Right forelimb (tissue), 1 donor: ENCODE measurements at regions not wholly inside any gene's neighbourhood (a gene's known extent, or its start where the extent isn't known, plus 50 kb on each side); places are given as distances from the start of the nearest gene placed in this dataset.

Experiments used
- DNase-seq: peaks from one replicate; pipeline ENCODE4 v3.0.0-alpha.2; 2018

DNA sequence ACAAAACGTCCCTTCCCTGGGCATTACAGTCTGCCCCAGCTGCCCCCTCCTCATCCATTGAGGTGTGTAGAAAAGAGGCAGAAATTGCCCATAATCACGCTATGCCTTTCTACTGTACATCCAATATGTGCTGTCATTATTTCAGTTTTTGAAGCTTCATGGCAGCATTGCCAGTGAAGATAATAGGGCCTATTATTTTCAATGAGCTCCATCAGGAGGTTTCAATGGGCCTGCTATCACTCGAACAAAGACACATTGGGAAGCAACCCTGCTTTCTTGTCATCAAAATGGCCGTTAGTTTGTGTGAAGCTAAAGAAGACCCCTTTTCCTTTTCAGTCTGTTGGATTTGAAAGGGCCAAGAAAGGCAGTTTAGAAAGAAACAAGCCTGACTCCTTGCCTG is 653.8 kb downstream of the NOVA1 start:
- DNase-seq: no peak

DNA sequence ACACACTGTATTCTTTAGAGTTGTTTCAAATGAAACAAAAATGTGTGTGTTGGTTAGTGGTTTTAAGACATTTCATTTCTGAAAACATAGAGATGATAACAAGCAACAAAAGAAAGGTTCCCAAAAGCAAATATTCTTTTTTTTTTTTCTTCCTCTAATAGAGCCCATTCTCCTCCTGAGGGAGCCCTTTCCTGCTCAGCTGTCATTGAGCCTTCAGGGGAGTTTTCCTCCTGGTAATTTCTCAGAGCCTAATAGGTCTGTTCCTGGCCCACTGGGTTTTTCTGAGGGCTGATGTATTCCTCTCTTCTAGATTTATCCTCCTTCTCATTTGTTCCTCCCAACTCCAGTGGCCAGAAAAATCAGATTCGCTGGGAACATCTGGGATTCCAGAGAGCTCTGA is 654.5 kb downstream of the NOVA1 start:
- DNase-seq: no peak

DNA sequence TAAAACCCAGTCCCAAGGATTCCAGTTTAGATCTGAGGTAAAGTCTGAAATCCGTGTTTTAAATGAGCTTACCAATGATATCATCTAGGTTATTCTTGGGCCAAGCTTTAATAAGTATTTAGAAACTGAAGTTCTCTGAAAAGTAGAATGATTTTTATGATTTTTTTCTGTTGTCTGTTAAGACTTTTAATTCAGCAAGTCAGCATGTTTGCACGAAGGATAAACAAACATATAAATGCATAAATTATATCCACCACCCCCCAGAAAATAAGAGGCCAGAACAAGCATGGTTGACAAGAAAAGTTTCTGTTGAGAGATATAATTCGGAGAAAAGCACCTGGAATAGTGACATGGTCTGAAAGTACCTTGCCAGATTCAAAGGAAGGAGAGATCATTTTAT is 655.7 kb downstream of the NOVA1 start:
- no peak for DNase-seq

DNA sequence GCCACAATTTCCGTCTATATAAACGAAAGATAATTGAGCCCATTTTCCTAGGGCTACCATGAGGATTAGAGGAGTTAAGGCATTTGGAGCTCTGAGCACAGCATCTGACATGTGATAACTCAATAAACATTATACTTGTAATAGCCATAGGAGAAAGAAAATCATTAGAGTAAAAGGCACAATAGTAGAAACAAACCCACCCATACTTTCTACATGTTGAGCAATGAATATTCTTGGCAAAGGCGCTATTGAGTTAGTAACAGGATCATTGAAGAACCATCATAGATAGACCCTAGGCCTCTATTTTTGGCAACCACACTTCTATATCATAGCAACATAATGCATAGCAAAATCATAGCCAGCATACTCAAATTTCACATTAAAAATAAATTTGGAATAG is 664.1 kb downstream of the NOVA1 start:
- no peak for DNase-seq

DNA sequence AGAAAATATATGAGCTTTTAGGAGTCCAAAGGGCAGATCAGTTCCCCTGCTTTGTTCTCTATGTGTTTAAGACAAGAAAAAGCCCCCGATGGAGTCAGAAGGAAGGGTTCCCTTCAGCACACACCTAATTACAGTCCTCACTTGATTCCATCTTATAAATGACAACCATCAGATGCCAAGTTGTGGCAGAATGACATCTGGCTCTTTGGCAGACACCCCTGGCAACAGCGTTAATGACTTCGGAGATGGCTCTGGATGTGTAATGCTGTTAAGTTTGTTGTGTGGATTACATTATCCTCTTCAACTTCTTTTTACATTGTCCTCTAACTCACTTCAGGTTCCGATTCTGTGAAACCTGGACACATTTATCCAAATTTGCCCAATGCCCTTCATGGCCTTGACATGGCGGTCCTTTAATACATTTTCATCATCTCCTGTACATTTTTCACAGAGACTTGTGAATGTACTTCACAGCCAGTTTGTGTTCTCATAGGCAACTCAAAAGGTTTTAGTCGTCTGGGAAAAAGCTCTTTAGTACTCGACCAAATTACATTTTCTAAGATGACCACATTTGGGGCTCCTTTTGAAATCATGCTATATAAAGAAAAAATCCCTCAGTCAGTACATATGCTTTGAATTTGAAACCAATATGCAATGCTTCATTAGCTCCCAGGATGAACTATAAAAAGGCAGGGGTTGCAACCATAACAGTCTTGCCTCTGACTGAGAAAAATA is 667.8 kb downstream of the NOVA1 start:
- no peak for DNase-seq

DNA sequence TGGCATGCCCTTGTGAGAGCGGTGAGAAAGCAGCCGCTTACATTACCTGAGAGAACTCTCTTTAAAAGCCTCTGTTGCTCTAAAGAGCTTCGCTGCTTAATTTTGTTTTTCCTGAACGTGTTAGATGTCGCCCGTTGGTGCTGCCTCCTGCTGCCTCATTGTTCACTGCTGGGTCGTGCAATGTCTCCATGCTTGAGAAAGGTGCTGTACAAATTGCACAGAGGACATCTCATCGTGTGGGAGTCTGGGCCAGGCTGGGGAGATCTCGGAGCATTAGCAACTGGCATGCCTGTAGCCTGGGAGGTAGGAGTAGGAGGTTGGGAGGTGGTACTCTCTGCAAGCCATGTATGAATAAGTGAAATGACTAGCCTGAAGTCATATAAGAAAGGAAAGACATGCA is 686.0 kb downstream of the NOVA1 start:
- DNase-seq: no peak

DNA sequence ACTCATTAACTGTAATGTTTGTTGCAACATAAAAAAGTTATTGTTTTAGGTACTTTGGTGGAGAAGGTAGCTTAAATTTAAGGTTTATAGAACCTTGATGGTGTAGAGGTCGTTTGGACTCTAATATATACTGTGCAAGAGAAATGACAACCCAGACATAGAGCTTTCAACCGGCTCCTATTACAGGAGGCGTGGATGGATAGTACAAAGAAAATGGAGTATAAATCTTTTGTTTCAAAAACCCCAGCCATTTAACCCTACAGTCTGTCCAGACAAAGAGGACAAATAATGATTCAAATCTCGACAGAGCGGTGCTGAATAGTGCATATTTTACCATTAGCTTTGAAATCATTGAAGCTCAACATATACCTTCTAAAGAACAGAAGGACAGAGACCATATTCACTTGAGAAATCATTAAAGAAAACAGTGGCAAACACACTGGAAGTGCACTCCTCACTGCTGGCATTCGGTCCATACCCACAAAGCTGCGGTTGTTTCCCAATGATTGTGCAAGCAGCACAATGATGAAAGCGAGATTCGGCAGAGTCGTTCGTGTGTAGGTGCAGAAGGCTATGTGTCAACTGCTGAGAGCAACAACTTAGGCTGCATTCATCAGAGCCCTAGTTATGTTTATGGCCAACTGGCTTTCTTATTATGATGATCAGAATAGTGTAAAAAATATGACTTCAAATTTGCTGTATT is 688.6 kb downstream of the NOVA1 start:
- DNase-seq: no peak

DNA sequence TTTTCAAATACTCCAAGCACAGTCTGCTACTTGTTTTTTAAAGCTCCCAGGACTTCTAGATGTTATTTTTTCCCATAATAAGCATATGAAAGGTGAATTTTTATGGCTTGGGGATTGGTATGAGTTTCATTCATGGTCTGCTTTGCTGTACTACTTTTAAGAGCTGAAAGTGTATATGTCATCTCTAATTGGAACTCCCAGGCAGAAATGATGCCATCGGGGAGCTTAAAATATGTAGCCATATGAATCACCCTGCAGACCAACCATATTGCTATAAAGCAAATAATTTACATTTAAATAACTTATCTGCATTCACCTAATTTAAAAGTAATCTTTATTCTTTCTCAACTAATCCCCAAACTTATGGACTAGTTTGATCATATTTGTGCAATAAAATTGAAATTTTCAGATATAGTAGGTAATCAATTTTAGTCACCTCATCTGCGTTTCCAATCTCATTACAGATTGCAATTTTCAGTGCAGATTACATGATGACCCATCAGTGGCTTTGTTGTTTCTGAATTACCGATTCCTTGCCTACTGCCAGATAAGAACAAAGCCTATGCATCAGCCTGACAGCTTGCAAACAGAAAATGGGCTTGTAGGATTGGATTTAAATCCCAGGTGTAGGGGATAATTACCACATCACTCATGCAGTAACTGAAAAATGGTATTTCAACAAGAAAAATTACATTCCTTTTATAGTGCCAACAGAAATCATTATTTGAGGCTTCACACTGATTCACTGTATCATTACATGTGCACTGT is 689.4 kb downstream of the NOVA1 start:
- no peak for DNase-seq

DNA sequence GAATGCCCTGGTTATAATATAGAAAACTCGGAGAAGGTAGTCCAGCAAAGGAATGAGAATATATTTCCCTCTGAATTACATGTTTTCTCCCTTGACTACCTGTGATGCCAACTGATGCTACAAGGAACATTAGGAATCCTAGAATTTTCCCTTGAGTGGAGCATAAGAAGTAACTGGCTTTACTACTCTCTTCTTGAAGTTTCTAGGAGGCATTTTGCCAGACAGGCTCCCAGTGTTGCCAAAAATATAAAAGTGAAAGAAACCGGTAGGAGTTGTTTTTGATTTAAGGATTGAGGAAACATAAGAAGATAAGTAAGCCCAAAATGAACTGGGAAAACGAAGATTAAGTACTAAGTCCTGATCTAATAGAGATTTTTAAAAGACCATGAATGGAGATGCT is 693.4 kb downstream of the NOVA1 start:
- no peak for DNase-seq

DNA sequence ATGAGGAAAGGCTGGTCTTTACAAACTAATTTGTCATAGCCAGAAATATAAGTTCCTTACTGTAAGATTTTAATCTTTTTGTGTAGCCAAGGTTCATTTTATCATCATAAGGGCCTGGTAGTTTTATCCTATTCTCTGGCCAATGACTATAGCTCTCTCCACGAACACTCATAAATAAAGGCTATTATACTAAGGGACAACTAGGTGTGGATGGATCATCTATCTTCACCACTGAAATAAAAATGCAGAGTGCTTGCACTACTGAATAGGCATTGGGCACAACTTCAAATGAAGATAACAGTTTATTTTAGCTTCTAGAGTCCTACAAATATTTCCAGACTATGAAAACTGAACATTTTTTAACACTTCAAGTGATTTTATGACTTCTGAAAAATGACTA is 698.6 kb downstream of the NOVA1 start:
- no peak for DNase-seq

DNA sequence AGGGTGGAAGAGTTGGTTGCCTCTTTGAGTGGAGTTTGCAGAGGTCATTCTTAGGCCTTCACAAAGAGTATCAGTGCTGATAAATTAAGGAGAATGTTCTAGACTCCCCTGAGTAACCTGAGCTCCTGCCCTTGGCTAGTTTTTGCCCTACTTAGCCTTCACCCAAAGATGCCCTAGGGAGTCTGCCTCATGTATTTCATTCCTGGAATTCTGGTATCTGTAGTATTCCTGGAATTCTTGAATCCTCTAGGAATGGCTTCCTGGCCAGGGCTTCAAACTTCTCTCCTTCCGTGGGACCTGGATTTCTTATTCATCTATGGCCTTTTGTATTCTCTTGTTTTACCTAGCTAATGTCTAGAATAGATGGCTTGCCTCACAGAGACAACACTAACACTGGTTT is 701.1 kb downstream of the NOVA1 start:
- no peak for DNase-seq

DNA sequence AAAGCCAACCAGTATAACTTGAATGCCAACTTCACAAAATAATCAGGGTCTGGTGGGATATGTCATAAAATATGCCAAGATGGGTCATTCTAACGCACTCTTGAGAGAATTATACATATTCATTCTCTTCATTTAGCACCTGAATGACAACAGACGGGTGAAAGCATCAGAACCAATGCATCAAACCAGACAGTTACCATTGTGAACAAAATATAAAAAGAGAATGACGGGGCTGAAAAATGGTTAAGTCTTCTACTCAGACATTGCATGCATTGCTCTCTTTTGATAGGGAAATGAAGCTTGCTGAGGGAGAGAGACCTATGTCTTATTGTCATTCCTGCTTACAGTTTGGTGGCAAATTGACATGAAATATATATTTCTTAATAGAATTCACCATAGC is 702.1 kb downstream of the NOVA1 start:
- no peak for DNase-seq

DNA sequence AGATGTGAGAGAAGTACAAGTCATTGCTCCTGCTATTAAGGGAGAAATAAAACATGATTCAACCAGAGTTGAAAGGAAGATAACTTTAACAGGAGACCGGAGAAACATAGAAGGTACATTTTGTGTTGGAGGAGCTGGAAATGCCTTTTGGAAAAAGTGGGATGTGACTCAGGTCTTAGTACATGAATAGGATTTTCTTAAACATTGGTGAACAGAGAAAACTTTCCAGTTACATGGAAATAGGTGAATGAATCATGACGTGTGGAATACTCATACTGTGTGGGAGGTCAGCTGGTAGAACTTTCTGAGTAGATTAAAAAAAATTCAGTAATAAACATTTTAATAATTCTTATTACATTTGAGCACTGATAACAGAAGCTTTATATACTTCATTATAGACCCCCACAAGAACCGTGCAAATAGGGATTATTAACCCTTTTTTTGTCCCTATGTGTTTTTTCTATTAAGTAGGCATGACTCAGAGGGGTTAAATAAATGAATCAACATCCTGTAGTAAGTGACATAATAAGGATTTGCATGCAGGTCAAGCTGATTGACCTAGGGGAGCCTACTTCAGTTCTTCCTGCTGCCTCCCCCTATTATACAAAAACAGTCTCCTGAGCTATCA is 710.5 kb downstream of the NOVA1 start:
- no peak for DNase-seq

DNA sequence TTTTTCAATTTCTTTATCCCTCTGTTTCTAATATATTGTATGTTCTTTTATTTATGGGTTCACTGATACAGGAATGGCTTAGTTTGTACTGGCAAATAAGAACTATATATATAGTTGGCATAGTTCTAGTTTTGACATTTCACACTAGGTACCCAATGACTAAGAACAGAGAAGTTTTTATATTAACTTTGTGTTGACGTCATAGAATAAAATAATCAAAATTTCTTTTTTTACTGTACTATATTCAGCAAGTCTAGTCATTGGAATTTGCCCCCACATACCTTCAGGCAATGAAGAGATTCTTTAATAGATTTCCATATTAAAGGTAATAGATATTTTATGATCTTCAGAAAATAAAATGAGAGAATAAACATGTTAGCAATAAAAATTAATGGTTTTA is 713.2 kb downstream of the NOVA1 start:
- no peak for DNase-seq

DNA sequence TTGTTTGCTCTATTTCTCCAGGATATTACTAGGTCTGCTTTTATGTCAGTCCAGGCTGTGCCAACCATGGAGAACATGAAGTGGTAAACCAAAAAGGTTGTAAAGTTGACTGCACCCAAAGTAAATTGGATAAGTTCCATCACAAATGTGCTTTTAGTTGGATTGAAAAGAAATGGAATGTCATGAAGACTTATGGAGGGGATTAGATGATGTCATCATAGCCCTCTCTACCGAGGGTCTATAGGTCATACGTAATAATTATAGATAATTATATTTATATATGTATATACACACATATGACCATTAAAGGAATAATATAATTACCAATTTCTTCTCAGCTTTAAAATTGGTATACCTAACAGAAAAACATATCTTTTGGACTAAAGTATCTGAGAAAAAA is 714.9 kb downstream of the NOVA1 start:
- no peak for DNase-seq

DNA sequence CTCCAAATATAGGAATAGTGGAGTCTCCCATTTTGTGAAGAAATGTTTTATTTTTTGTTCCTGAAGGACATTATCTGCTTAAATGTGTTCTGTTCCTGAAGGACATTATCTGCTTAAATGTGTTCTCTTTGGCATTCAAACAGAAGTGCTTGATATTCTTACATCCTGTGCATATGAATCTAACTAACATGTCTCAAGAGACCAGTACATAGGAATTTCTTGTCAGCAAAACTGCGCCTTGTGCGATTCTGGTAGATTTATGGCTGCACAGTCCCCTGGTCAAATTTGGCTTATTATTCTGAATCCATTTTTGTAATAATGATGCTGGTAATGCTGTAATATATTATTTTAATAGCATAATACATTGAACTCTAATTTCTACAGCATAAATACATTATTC is 722.4 kb downstream of the NOVA1 start:
- DNase-seq: no peak

DNA sequence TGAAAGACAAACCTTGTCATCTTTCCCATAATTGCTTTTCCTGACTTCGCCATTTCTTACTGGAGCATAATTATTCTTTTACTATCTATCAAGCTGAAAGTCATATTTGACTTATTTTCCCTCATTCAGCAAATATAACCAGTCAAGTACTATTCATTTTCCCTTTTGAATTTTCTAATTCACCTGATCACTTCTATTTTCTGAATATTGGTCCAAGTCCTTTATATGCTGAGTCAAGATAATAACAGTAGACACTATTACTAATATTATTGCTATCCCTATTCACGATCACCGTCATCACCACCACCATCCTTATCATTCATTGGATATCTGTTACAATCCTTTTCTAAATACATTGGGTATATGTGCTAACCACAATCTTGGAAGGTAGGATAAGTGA is 728.0 kb downstream of the NOVA1 start:
- no peak for DNase-seq

DNA sequence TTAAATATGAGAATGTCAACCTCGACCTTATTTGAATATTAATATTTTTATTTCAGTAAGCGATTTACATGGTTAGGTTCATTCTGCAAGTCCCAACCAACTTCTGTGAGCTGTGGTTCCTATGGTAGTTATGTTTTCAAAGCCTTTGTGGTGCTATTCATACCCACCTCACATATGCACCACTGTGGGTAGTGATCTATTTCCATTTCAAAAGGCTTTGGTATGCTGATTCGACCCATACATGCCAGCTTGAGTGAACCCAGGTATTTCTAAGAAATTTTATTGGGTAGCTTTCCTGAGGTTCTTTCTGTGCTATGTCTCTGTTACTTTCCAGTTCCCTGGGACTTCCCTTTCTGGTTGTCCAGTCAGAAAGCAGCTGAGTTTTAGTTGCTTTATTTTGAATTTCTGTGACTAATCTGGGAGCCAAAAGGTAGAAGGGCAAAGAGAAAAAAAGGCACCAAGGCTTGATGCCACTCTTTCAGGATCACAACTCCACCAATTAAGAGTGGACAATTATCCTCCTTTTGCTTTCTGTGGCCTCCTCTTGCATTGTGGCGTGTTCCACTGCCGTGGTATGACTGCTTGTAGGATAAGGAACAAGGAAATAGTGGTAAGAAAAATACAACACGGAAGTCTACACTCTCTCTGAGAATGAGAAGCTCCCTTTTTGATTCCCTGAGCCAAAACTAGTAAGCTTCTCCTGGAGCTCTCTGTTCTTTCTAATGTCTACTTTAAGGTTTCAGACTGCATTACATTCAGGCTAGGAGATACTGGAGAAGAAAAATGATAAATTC is 729.1 kb downstream of the NOVA1 start:
- no peak for DNase-seq

DNA sequence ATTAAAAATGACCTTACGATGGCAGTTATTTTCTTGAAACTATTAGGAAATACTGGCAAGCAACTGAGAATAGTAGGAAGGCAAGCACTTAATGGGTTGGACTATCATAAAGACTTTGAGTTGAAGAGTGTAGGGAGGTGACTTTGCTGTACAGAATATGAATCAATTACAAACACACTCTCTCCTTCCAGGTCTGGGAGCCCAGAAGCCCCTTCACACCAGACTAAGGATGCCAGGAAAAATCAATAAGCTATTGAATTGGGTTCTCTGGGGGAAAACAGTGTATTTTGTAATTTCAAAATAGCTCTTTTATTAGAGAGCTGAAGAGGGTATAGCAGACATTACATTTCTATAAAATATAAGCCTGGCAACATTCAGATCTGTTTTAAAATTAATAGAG is 736.4 kb downstream of the NOVA1 start:
- DNase-seq: no peak

DNA sequence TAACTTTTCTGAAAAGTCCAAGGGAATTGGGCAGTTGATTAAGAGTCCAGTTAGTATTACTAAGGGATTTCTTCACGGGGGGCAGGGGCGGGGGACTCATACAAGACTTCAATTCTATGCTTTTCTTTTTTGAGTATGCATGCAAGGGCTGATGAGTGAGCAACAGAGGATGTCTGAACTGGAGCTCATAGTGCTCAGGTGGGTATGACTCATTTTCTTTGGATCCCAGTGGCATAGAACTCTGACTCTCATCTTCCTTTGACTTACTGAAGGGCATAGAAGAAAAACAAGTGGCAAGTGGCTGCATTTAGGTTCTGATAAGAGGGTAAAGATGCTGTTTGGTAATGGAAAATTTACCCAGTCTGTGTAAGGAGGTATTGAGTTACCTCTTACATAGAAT is 749.2 kb downstream of the NOVA1 start:
- DNase-seq: no peak

DNA sequence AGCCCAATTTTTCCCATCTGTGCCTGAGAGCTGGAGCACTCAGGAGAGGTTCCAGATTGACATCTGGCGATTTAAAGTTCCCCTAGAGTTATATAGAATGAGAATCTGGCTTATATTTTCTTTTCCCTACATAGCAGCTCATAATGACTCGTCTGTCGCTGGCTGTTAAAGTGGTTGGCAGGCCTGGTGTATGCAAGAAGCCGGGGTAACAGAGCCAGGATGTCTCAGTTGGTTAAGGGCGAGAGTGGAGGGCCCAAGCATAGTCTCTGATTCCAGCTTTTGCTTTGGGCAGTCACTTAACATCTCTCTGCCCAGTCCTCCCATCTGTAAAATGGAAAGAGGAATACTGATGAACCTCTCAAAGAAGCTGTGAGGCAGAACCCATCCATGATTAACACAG is 751.6 kb downstream of the NOVA1 start:
- DNase-seq: no peak
